Bronchial epithelial cell (primary cell): ENCODE measurements at regions not wholly inside any gene's neighbourhood (a gene's known extent, or its start where the extent isn't known, plus 50 kb on each side); places are given as distances from the start of the nearest gene placed in this dataset.
A peak's percentile ranks its signal among the peaks of the same experiment; 100 is the strongest.

Experiments used
- DNase-seq: peaks from one replicate; pipeline ENCODE4 v3.0.0-alpha.2; 2010; ENCODE audit warnings: low read depth
- FAIRE-seq: peaks from 2 replicates; lab custom pipeline; 2011; peaks lifted over from hg19 to GRCh38; lab: Jason Lieb, UNC
- H3K27me3 ChIP-seq: 2 replicates; pipeline ENCODE4 v1.5.1; 2011; ENCODE audit warnings: low read length; ENCODE audit not compliant: control insufficient read depth, insufficient read depth
- H3K36me3 ChIP-seq: 2 replicates; pipeline ENCODE4 v1.5.1; 2011; ENCODE audit warnings: low read length; ENCODE audit not compliant: control insufficient read depth, insufficient read depth
- H3K4me3 ChIP-seq: 2 replicates; pipeline ENCODE4 v1.5.1; 2011; ENCODE audit warnings: mild to moderate bottlenecking, low read depth, low read length, control low read depth
- TF ChIP-seq, protein P1 (sequence below): IDR thresholded peaks from 2 replicates; pipeline ENCODE4 v1.5.1; 2011; ENCODE audit warnings: mild to moderate bottlenecking, moderate library complexity, low read length, control low read depth, inconsistent platforms; ENCODE audit not compliant: insufficient read depth, severe bottlenecking

GRCh38 chr20:47936612-47937011 lies 151.3 kb upstream of the SULF2 start:
- no peak for FAIRE-seq
- Histone ChIP-seq H3K36me3 (no peaks in the 10 kb centered on the region), H3K27me3 (no peaks in the 10 kb centered on the region), H3K4me3 (no peak overlapping the region)
- TF ChIP-seq, protein P1, sequence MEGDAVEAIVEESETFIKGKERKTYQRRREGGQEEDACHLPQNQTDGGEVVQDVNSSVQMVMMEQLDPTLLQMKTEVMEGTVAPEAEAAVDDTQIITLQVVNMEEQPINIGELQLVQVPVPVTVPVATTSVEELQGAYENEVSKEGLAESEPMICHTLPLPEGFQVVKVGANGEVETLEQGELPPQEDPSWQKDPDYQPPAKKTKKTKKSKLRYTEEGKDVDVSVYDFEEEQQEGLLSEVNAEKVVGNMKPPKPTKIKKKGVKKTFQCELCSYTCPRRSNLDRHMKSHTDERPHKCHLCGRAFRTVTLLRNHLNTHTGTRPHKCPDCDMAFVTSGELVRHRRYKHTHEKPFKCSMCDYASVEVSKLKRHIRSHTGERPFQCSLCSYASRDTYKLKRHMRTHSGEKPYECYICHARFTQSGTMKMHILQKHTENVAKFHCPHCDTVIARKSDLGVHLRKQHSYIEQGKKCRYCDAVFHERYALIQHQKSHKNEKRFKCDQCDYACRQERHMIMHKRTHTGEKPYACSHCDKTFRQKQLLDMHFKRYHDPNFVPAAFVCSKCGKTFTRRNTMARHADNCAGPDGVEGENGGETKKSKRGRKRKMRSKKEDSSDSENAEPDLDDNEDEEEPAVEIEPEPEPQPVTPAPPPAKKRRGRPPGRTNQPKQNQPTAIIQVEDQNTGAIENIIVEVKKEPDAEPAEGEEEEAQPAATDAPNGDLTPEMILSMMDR, result no peak
- no peak for DNase-seq

GRCh38 chr20:47934761-47935160 lies 149.5 kb upstream of the SULF2 start:
- Histone ChIP-seq H3K4me3 (no peak overlapping the region), H3K27me3 (no peaks in the 10 kb centered on the region), H3K36me3 (no peaks in the 10 kb centered on the region)
- DNase-seq, result peak; percentile 78
- TF ChIP-seq, protein P1, result no peak
- FAIRE-seq, result no peak

DNA sequence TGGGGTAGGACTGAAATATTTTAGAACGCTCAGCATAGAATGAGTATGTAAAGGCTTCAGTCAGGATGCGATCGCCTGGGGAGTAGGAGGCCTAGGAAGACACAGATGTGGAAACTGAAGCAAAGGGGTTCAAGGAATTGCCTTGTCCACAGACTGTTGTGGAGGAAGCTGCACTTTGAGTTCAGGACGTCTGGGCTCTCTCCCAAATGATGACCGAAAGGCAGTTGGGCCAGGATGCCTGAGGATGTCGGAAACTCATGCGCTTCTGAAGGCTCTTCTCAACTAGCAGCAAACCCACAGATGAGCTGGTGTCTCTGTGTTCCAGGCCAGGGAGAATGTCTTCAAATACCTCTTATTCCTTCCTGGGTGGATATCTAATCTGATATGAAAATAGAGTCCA lies 146.2 kb upstream of the SULF2 start:
- TF ChIP-seq, protein P1, result no peak
- no peak for DNase-seq
- Histone ChIP-seq H3K36me3 (no peaks in the 10 kb centered on the region), H3K27me3 (no peaks in the 10 kb centered on the region), H3K4me3 (no peak overlapping the region)
- FAIRE-seq, result no peak

DNA sequence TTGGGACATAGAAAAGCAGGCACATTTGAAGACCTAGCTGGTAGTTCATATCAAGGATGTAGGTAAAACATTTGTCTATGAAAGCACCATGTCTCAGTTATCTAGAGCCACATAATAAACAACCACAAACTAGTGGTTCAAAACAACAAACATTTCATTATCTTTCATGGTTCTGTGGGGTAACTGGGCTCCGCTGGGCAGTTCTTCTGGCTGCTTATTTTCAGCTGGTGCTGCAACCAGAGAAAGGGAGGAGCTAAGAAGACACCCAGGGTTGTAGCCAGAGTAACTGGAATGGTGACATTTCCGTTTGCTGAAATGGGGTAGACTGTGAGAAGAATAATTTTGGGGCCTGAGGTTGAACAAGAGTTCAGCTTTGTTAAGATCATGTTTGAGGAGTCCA lies 145.7 kb upstream of the SULF2 start:
- TF ChIP-seq, protein P1, result no peak
- no peak overlapping the region for H3K4me3 ChIP-seq
- H3K36me3 ChIP-seq, result no peaks in the 10 kb centered on the region
- FAIRE-seq, result no peak
- no peaks in the 10 kb centered on the region for H3K27me3 ChIP-seq
- no peak for DNase-seq

- Histone ChIP-seq H3K4me3 (no peak overlapping the region), H3K36me3 (no peaks in the 10 kb centered on the region), H3K27me3 (no peaks in the 10 kb centered on the region)
- TF ChIP-seq, protein P1, result no peak
- FAIRE-seq (no peak), DNase-seq (peak; percentile 88)
Observed at GRCh38 chr20:47929368-47930115, 144.3 kb upstream of the SULF2 start.

GRCh38 chr20:47927944-47928343 lies 142.7 kb upstream of the SULF2 start:
- Histone ChIP-seq H3K36me3 (no peaks in the 10 kb centered on the region), H3K27me3 (no peaks in the 10 kb centered on the region), H3K4me3 (no peak overlapping the region)
- TF ChIP-seq, protein P1, result no peak
- FAIRE-seq (no peak), DNase-seq (peak; percentile 83)
